ENCODE measurements at regions not wholly inside any gene's neighbourhood (a gene's known extent, or its start where the extent isn't known, plus 50 kb on each side); places are given as distances from the start of the nearest gene placed in this dataset.
A peak's percentile ranks its signal among the peaks of the same experiment; 100 is the strongest.

DNA sequence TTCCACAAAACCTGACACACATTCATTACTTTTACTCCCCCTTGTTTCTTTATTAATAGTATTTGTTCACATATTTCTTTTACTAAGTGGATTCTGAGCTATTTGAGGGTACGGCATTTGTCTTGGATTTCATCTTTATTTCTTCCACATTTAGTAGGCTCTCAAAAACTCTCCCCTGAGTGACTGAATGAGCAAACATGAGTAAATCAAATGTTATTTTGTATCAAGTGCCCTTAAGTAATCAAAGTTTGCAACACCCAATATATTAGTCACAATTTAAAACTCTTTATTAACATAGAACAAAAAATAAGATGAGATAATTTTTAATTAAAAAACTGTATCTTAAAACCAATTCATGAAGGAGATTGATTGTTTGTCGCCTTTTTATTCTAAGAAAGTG lies 1101.9 kb upstream of the TENM4 start:
- no peak for TF ChIP-seq POLR2A (IDR thresholded peaks at IDR 0.05)
- TF ChIP-seq, protein P1, sequence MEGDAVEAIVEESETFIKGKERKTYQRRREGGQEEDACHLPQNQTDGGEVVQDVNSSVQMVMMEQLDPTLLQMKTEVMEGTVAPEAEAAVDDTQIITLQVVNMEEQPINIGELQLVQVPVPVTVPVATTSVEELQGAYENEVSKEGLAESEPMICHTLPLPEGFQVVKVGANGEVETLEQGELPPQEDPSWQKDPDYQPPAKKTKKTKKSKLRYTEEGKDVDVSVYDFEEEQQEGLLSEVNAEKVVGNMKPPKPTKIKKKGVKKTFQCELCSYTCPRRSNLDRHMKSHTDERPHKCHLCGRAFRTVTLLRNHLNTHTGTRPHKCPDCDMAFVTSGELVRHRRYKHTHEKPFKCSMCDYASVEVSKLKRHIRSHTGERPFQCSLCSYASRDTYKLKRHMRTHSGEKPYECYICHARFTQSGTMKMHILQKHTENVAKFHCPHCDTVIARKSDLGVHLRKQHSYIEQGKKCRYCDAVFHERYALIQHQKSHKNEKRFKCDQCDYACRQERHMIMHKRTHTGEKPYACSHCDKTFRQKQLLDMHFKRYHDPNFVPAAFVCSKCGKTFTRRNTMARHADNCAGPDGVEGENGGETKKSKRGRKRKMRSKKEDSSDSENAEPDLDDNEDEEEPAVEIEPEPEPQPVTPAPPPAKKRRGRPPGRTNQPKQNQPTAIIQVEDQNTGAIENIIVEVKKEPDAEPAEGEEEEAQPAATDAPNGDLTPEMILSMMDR (IDR thresholded peaks at IDR 0.05), result no peak
- no peaks in the 10 kb centered on the region for H3K36me3 ChIP-seq
- ATAC-seq (no peak), DNase-seq (no peak)
- H3K4me1 ChIP-seq, result no peaks in the 10 kb centered on the region
- no peak overlapping the region for H3K27ac ChIP-seq
- WGBS, 4 donors, result 81 to 85% (median 83%) methylated on average over 2 of the region's 2 CpGs
- intact Hi-C loops (cut with DNase I), result no loop called here
- no peak overlapping the region for H3K4me3 ChIP-seq
- no peaks in the 10 kb centered on the region for H3K27me3 ChIP-seq
- peaks cover 0 to 9% (median 0%) of the 10 kb centered on the region in 12 donors for H3K9me3 ChIP-seq

DNA sequence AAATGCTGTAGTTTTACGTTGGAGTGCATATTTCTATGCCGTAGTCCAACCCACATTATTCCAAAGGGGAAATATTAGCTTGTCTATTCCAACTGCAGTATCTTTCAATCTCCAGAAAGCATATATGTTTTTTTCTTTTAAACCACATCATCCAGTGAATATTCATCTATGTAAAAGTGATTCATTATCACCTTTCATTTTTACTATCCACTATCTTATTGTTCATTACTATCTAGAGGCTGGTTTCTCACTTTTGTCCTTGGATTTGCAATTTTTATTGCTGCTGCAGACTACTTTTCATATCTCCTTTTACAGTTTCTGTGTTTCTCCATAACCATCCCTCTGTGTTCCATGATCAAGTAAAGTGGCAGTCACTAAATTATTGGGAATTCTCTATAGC lies 1097.2 kb upstream of the TENM4 start:
- Histone ChIP-seq H3K27me3 (no peaks in the 10 kb centered on the region), H3K4me1 (no peaks in the 10 kb centered on the region), H3K36me3 (no peaks in the 10 kb centered on the region), H3K27ac (no peak overlapping the region), H3K4me3 (no peak overlapping the region), H3K9me3 (peaks cover 0 to 7% (median 0%) of the 10 kb centered on the region in 12 donors)
- DNase-seq, result no peak
- intact Hi-C loops (cut with DNase I), result no loop called here
- no peak for ATAC-seq
- WGBS, 4 donors, result 79 to 89% (median 85%) methylated on average over 2 of the region's 2 CpGs
- TF ChIP-seq, protein P1 (IDR thresholded peaks at IDR 0.05), result no peak
- TF ChIP-seq POLR2A (IDR thresholded peaks at IDR 0.05), result no peak

DNA sequence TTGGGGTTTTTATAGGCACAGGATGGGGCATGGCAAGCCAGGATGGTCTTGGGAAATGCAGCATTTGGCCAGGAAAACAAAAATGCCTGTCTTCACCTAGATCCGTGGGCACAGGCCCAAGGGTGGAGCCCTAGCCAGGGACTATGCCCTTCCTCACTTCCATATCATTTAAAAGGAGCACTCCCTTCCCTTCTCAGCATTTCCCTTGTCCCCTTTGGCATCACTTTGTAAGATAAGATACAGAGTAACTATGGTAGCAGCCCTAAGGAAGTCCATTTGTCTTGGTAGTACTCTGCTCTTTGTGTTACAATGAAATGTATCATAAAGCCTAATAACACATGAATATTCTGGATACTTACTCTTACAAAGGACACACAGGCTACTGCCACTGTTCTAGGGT lies 1092.6 kb upstream of the TENM4 start:
- DNase-seq, result no peak
- Histone ChIP-seq H3K4me1 (no peaks in the 10 kb centered on the region), H3K9me3 (peaks cover 0 to 4% (median 0%) of the 10 kb centered on the region in 12 donors), H3K4me3 (no peak overlapping the region), H3K27ac (no peak overlapping the region), H3K27me3 (no peaks in the 10 kb centered on the region), H3K36me3 (no peaks in the 10 kb centered on the region)
- intact Hi-C loops (cut with DNase I), result no loop called here
- TF ChIP-seq, protein P1 (IDR thresholded peaks at IDR 0.05), result no peak
- no peak for TF ChIP-seq POLR2A (IDR thresholded peaks at IDR 0.05)
- 61 to 77% (median 71%) methylated on average over 1 of the region's 1 CpG for WGBS, 4 donors
- no peak for ATAC-seq

DNA sequence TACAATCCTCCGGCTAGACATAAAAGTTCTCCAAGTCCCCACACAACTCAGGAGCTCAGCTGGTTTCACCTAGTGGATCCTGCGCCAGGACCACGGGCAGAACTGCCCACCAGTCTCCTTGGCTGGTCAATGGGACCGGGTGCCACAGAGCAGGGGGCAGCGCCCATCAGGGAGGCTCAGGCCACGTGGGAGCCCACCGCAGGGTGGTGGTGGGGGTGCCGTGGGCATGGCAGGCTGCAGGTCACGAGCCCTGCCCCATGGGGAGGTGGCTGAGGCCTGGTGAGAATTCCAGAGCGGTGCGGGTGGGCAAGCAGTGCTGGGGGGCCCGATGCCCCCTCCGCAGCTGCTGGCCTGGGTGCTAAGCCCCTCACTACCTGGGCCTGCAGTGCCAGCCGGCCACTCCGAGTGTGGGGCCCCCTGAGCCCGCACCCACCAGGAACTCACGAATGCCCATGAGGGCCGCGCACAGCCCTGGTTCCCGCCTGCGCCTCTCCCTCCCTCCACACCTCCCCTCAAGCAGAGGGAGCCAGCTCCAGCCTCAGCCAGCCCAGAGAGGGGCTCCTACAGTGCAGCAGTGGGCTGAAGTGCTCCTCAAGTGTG lies 1091.9 kb upstream of the TENM4 start:
- H3K4me1 ChIP-seq, result no peaks in the 10 kb centered on the region
- H3K27ac ChIP-seq, result no peak overlapping the region
- WGBS, 4 donors, result 91 to 96% (median 93%) methylated on average over 13 to 21 of the region's 21 CpGs
- peak in 1 of 5 donors; percentile 52 for DNase-seq
- TF ChIP-seq, protein P1 (IDR thresholded peaks at IDR 0.05), result no peak
- no peaks in the 10 kb centered on the region for H3K27me3 ChIP-seq
- peaks cover 0 to 4% (median 0%) of the 10 kb centered on the region in 12 donors for H3K9me3 ChIP-seq
- peak in 1 of 4 donors; percentile 24 for ATAC-seq
- H3K36me3 ChIP-seq, result no peaks in the 10 kb centered on the region
- intact Hi-C loops (cut with DNase I), result no loop called here
- no peak overlapping the region for H3K4me3 ChIP-seq

All from heart left ventricle (tissue), 16 donors.